OCI-LY7 (cell line): ENCODE measurements at regions not wholly inside any gene's neighbourhood (a gene's known extent, or its start where the extent isn't known, plus 50 kb on each side); places are given as distances from the start of the nearest gene placed in this dataset.

Experiments used
- EZH2phosphoT487 ChIP-seq: fragments of 200-600 bp; sonication (generic); IDR thresholded peaks from 2 replicates; pipeline ENCODE4 v1.6.1; 2018; ENCODE audit warnings: low read depth, borderline replicate concordance, mild to moderate bottlenecking, mixed run types, antibody characterized with exemption, low read length, moderate library complexity, mixed read lengths
- TF ChIP-seq, protein P1 (sequence below): fragments of 200-600 bp; sonication (generic); conservative IDR thresholded peaks from 2 replicates; pipeline ENCODE4 v1.5.1; 2014; ENCODE audit warnings: mild to moderate bottlenecking, antibody characterized with exemption, low read length, moderate library complexity, mixed read lengths

- TF ChIP-seq, protein P1, sequence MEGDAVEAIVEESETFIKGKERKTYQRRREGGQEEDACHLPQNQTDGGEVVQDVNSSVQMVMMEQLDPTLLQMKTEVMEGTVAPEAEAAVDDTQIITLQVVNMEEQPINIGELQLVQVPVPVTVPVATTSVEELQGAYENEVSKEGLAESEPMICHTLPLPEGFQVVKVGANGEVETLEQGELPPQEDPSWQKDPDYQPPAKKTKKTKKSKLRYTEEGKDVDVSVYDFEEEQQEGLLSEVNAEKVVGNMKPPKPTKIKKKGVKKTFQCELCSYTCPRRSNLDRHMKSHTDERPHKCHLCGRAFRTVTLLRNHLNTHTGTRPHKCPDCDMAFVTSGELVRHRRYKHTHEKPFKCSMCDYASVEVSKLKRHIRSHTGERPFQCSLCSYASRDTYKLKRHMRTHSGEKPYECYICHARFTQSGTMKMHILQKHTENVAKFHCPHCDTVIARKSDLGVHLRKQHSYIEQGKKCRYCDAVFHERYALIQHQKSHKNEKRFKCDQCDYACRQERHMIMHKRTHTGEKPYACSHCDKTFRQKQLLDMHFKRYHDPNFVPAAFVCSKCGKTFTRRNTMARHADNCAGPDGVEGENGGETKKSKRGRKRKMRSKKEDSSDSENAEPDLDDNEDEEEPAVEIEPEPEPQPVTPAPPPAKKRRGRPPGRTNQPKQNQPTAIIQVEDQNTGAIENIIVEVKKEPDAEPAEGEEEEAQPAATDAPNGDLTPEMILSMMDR = no peak
- no peak for TF ChIP-seq EZH2phosphoT487
Measured at GRCh38 chr4:134687646-134688628, 486.3 kb upstream of the PABPC4L start.
